PC-9 (cell line): ENCODE measurements at regions not wholly inside any gene's neighbourhood (a gene's known extent, or its start where the extent isn't known, plus 50 kb on each side); places are given as distances from the start of the nearest gene placed in this dataset.

Experiments
- EZH2 ChIP-seq: fragments of 200-600 bp; sonication (generic); IDR thresholded peaks from 2 replicates; pipeline ENCODE4 v1.8.0; 2017; ENCODE audit warnings: antibody characterized with exemption, low read depth
- TF ChIP-seq, protein P1 (sequence below): fragments of 200-600 bp; sonication (generic); conservative IDR thresholded peaks from 2 replicates; pipeline ENCODE4 v1.6.1; 2017; ENCODE audit warnings: mixed run types, antibody characterized with exemption, mild to moderate bottlenecking, moderate library complexity

DNA sequence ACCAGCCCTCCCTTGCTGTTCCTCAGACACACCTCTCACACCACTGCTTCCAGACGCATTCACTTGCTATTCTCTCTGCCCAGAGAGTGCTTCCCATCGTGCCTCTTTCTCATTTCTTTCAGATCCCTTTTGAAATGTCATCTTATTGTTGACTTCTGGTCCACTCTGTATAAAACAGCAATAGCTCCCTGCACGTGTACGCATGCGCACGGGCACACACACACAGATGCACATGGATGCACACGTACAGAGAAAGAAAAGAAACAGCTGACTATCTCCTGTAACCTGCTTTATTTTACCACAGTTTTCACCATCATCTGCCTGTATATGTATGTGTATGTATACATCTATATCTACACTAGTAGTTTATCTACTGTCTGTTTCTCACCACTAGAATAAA lies 285.9 kb upstream of the NR5A2 start:
- TF ChIP-seq, protein P1, sequence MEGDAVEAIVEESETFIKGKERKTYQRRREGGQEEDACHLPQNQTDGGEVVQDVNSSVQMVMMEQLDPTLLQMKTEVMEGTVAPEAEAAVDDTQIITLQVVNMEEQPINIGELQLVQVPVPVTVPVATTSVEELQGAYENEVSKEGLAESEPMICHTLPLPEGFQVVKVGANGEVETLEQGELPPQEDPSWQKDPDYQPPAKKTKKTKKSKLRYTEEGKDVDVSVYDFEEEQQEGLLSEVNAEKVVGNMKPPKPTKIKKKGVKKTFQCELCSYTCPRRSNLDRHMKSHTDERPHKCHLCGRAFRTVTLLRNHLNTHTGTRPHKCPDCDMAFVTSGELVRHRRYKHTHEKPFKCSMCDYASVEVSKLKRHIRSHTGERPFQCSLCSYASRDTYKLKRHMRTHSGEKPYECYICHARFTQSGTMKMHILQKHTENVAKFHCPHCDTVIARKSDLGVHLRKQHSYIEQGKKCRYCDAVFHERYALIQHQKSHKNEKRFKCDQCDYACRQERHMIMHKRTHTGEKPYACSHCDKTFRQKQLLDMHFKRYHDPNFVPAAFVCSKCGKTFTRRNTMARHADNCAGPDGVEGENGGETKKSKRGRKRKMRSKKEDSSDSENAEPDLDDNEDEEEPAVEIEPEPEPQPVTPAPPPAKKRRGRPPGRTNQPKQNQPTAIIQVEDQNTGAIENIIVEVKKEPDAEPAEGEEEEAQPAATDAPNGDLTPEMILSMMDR, result no peak
- no peak for TF ChIP-seq EZH2
